GM13976 (cell line): ENCODE measurements at regions not wholly inside any gene's neighbourhood (a gene's known extent, or its start where the extent isn't known, plus 50 kb on each side); places are given as distances from the start of the nearest gene placed in this dataset.

Experiments
- DNase-seq: peaks from one replicate; pipeline ENCODE4 v3.0.0; 2012; ENCODE audit warnings: low spot score
- in situ Hi-C: fragments of 300-500 bp; cut with MboI; formaldehyde crosslinking; loops from one replicate; pipeline ENCODE4 v1.12.0; 2022; ENCODE audit warnings: low sequenced_read_pairs, mixed read lengths, inconsistent platforms; ENCODE audit not compliant: unreplicated experiment
- TF ChIP-seq, protein P1 (sequence below): IDR thresholded peaks from 2 replicates; pipeline ENCODE4 v1.5.1; 2012; ENCODE audit warnings: borderline replicate concordance, mild to moderate bottlenecking; ENCODE audit not compliant: insufficient read depth; ENCODE audit errors: extremely low read depth, missing control alignments, control extremely low read depth

DNA sequence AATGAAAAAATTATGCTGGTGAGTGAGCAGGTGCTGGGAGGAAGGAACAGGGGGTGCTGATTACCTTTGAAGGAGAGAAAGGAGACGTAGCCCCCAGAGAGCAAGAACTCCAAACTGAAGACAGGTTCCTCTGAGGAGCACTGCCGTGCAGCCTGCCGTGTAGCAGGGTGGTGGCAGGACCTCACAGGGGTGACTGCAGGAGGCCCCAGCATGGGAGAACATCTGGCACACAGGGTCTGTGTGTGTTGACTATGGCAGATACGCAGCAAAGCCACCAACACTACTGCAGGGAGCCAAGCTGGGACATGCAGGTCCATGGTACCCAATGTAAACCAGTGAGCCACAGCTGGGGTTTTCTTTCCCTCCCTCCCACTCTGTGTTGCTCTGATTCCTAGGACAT is 192.1 kb upstream of the PDE1C start:
- DNase-seq, result no peak
- in situ Hi-C loops, result no loop called here
- TF ChIP-seq, protein P1, sequence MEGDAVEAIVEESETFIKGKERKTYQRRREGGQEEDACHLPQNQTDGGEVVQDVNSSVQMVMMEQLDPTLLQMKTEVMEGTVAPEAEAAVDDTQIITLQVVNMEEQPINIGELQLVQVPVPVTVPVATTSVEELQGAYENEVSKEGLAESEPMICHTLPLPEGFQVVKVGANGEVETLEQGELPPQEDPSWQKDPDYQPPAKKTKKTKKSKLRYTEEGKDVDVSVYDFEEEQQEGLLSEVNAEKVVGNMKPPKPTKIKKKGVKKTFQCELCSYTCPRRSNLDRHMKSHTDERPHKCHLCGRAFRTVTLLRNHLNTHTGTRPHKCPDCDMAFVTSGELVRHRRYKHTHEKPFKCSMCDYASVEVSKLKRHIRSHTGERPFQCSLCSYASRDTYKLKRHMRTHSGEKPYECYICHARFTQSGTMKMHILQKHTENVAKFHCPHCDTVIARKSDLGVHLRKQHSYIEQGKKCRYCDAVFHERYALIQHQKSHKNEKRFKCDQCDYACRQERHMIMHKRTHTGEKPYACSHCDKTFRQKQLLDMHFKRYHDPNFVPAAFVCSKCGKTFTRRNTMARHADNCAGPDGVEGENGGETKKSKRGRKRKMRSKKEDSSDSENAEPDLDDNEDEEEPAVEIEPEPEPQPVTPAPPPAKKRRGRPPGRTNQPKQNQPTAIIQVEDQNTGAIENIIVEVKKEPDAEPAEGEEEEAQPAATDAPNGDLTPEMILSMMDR, result no peak

DNA sequence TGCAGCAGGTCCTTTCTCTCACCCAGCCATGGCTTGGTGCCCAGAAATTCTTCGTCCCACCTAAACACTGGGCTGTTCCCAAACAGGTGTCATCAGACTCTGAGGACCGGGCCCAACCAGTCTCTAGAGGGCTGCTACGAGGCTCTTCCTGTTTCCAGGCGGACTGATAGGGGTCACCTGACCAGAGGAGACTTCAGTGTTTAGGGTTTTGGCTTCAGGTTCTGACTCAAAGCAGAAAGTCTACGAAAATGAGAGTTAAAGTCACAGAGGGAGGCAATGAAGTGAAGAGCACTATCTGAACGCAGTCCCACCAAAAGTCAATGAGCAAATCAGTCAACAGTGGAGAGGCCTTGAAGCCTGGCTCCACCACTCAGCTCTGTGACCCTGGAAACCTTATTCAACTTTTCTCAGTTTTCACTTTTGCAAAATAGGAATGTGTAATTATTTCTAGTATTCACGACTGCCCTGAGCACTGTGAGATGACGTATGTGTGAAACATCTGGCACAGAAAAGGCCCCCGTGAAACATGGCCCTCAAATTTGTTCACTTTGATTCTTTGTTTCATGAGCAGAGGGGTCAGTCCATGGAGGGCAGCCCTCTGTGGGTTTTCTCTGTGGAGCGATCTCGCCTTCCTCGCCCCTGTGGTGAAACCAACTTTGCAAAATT is 189.9 kb upstream of the PDE1C start:
- peak; percentile 52 for DNase-seq
- in situ Hi-C loops, result no loop called here
- TF ChIP-seq, protein P1, result no peak

GRCh38 chr7:32258265-32258664 is 188.1 kb upstream of the PDE1C start:
- TF ChIP-seq, protein P1, result no peak
- DNase-seq, result no peak
- in situ Hi-C loops, result no loop called here

- no peak for DNase-seq
- TF ChIP-seq, protein P1, result no peak
- in situ Hi-C loops, result no loop called here
These were observed 187.4 kb upstream of the PDE1C start for GRCh38 chr7:32257621-32258020.

DNA sequence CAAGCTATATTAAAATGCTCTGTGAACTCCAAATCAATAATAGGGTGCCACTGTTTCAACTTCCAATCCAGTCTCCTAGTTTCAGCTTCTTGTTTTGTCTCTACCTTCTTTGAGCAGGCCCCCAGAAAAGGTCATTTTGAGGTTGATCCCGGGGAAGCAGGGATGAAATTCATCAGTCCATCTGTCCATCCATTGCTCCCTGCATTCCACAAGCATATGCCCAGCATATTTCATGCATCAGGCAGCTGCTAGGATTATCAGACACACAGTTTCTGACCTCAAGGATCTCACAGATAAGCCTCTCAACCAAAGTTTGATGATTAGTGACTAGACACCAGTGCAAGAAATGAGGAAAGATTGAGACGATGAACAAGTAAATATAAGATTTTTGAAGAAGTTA is 186.6 kb upstream of the PDE1C start:
- TF ChIP-seq, protein P1, result no peak
- no peak for DNase-seq
- in situ Hi-C loops, result no loop called here

DNA sequence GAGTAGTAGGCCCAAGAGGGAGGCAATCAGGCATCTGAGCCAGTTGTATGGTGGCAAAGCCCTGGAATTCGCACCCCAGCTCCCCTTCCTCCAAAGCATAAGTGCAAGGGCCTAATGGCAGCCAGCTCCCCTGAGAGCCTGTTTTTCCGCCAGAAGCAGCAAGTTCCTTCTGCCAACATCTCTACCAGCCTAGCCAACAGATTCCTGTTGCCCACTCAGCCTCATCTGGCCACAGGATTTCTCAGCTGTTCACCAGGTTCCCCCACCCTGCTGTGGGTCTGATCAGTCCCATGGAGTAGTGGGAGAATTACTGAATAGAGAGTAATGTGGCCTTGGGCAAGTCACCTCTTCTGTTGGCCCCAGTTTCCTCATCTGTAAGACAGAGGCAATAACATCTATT is 186.2 kb upstream of the PDE1C start:
- DNase-seq, result no peak
- in situ Hi-C loops, result no loop called here
- TF ChIP-seq, protein P1, result no peak

DNA sequence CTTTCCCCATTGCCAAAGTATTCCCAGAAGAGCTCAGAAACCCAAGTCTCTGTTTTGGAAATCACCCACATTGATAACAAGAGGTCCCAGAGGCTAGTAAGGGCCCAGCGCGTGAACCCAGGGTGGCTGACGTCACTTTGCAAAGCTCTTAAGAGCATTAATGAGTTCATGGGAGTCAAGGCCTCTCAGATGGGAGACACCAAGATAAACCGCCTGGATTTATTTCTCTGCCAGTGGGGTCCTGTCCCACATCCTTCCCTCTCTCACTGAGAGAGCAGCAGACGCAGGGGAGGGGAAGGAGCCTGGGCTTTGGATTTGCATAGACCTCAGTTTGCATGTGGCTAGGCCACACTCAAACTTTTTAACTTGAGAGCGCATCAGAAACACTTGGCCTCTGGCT is 184.8 kb upstream of the PDE1C start:
- TF ChIP-seq, protein P1, result no peak
- no peak for DNase-seq
- in situ Hi-C loops, result no loop called here
